ENCODE measurements at regions not wholly inside any gene's neighbourhood (a gene's known extent, or its start where the extent isn't known, plus 50 kb on each side); places are given as distances from the start of the nearest gene placed in this dataset.

DNA sequence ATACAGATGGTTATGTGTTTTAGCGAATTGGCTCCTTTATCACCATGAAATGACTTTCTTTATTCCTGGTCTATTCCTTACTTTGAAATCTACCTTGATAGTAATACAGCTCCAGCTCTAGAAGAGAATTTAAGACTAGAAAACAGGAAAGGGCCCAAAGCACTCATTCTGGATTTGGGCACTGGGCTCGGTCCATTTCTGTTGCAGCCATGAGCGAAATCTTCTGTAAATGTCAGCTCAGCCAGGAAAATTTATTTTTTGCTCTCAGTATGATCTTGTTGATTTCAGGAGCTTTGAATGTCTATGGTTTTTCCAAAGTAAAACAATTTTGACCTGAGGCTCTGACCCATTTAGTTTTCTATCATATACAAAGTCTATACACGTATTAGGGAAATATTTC lies 104.1 kb downstream of the DIRAS2 start:
- intact Hi-C loops (cut with DNase I, micrococcal nuclease) = no loop called here
- no peak overlapping the region for H3K27ac Mint-ChIP-seq
- CTCF ChIA-PET = no interaction called here
- no peak overlapping the region for H3K4me3 Mint-ChIP-seq
- POLR2A ChIA-PET = no interaction called here
- no peaks in the 10 kb centered on the region for H3K4me1 Mint-ChIP-seq (ENCODE audit: low read depth)
- H3K36me3 ChIP-seq (ENCODE audit: insufficient read depth, low read length) = no peaks in the 10 kb centered on the region
- H3K9me3 ChIP-seq (ENCODE audit: control insufficient read depth in 1 of 2, insufficient read depth in 1 of 2, low read length in 2 of 2) = no peaks in the 10 kb centered on the region
- TF ChIP-seq, protein P1, sequence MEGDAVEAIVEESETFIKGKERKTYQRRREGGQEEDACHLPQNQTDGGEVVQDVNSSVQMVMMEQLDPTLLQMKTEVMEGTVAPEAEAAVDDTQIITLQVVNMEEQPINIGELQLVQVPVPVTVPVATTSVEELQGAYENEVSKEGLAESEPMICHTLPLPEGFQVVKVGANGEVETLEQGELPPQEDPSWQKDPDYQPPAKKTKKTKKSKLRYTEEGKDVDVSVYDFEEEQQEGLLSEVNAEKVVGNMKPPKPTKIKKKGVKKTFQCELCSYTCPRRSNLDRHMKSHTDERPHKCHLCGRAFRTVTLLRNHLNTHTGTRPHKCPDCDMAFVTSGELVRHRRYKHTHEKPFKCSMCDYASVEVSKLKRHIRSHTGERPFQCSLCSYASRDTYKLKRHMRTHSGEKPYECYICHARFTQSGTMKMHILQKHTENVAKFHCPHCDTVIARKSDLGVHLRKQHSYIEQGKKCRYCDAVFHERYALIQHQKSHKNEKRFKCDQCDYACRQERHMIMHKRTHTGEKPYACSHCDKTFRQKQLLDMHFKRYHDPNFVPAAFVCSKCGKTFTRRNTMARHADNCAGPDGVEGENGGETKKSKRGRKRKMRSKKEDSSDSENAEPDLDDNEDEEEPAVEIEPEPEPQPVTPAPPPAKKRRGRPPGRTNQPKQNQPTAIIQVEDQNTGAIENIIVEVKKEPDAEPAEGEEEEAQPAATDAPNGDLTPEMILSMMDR (IDR thresholded peaks at IDR 0.05) = no peak
- DNase-seq (no peak), ATAC-seq (ENCODE audit: poor library complexity) (no peak)
- H3K27me3 ChIP-seq (ENCODE audit: control insufficient read depth in 1 of 2, insufficient read depth in 2 of 2, low read length in 2 of 2) = peaks cover 0 to 6% of the 10 kb centered on the region in 2 experiments
- no peaks in the 10 kb centered on the region for H3K4me1 ChIP-seq (ENCODE audit: insufficient read depth, low read length)
- H3K27ac ChIP-seq (ENCODE audit: low read depth in 1 of 2, low read length in 2 of 2) = no peak overlapping the region
- peaks cover 52% of the 10 kb centered on the region for H3K27me3 Mint-ChIP-seq
- H3K36me3 Mint-ChIP-seq (ENCODE audit: low read depth) = no peaks in the 10 kb centered on the region
- no peaks in the 10 kb centered on the region for H3K9me3 Mint-ChIP-seq
- H3K4me3 ChIP-seq (ENCODE audit: low read length) = no peak overlapping the region

DNA sequence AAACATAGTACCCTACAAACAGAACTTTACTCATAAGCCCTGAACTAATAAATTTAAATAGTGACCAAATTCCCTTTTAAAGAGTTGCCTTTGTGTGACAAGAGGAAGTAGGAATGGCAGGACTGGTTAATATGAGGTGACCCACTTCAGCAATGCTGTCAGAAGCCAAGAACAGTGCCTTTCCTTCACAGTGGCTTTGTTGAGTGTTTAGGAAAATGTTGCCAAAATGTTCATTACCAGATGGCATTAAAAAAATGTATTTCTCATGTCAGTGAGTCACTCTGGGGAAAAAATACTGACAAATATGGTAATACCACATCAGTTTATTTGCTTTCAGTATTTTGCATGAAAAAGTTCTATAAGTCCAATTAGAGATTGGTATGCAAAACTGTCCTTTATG lies 103.3 kb downstream of the DIRAS2 start:
- TF ChIP-seq, protein P1 (IDR thresholded peaks at IDR 0.05) = no peak
- Mint-ChIP-seq H3K27me3 (peaks cover 48% of the 10 kb centered on the region), H3K4me1 (ENCODE audit: low read depth) (no peaks in the 10 kb centered on the region), H3K4me3 (no peak overlapping the region), H3K9me3 (no peaks in the 10 kb centered on the region), H3K27ac (no peak overlapping the region), H3K36me3 (ENCODE audit: low read depth) (no peaks in the 10 kb centered on the region)
- intact Hi-C loops (cut with DNase I, micrococcal nuclease) = no loop called here
- CTCF ChIA-PET = no interaction called here
- no peak for DNase-seq
- Histone ChIP-seq H3K27ac (ENCODE audit: low read depth in 1 of 2, low read length in 2 of 2) (no peak overlapping the region), H3K27me3 (ENCODE audit: control insufficient read depth in 1 of 2, insufficient read depth in 2 of 2, low read length in 2 of 2) (peaks cover 0 to 6% of the 10 kb centered on the region in 2 experiments), H3K36me3 (ENCODE audit: insufficient read depth, low read length) (no peaks in the 10 kb centered on the region), H3K9me3 (ENCODE audit: control insufficient read depth in 1 of 2, insufficient read depth in 1 of 2, low read length in 2 of 2) (no peaks in the 10 kb centered on the region), H3K4me3 (ENCODE audit: low read length) (no peak overlapping the region), H3K4me1 (ENCODE audit: insufficient read depth, low read length) (no peaks in the 10 kb centered on the region)
- ATAC-seq (ENCODE audit: poor library complexity) = no peak
- POLR2A ChIA-PET = interaction anchor here (0.6 kb wide), 1 partner anchor 13 kb away, joined by 3 read pairs; no protein-coding TSS in a partner anchor

- H3K27me3 Mint-ChIP-seq = peaks cover 34% of the 10 kb centered on the region
- intact Hi-C loops (cut with DNase I, micrococcal nuclease) = no loop called here
- TF ChIP-seq, protein P1 (IDR thresholded peaks at IDR 0.05) = no peak
- H3K36me3 Mint-ChIP-seq (ENCODE audit: low read depth) = no peaks in the 10 kb centered on the region
- Histone ChIP-seq H3K27ac (ENCODE audit: low read depth in 1 of 2, low read length in 2 of 2) (no peak overlapping the region), H3K9me3 (ENCODE audit: control insufficient read depth in 1 of 2, insufficient read depth in 1 of 2, low read length in 2 of 2) (no peaks in the 10 kb centered on the region), H3K36me3 (ENCODE audit: insufficient read depth, low read length) (no peaks in the 10 kb centered on the region), H3K4me3 (ENCODE audit: low read length) (no peak overlapping the region), H3K4me1 (ENCODE audit: insufficient read depth, low read length) (no peaks in the 10 kb centered on the region), H3K27me3 (ENCODE audit: control insufficient read depth in 1 of 2, insufficient read depth in 2 of 2, low read length in 2 of 2) (no peaks in the 10 kb centered on the region)
- no peaks in the 10 kb centered on the region for H3K9me3 Mint-ChIP-seq
- no peak overlapping the region for H3K27ac Mint-ChIP-seq
- H3K4me3 Mint-ChIP-seq = no peak overlapping the region
- no peaks in the 10 kb centered on the region for H3K4me1 Mint-ChIP-seq (ENCODE audit: low read depth)
- DNase-seq (no peak), ATAC-seq (ENCODE audit: poor library complexity) (no peak)
- ChIA-PET CTCF (no interaction called here), POLR2A (no interaction called here)
Observed at GRCh38 chr9:90540734-90541133, 101.9 kb downstream of the DIRAS2 start.

All from CD4-positive, alpha-beta T cell (primary cell).